Progenitor cell of endocrine pancreas (in vitro differentiated cells): ENCODE measurements at regions not wholly inside any gene's neighbourhood (a gene's known extent, or its start where the extent isn't known, plus 50 kb on each side); places are given as distances from the start of the nearest gene placed in this dataset.

Source experiments
- DNase-seq: peaks from one replicate; pipeline ENCODE4 v3.0.0; 2021; ENCODE audit warnings: low spot score; ENCODE audit not compliant: unreplicated experiment
- H3K27ac Mint-ChIP-seq: 2 replicates; pipeline ENCODE4 v1.8.0; 2021; ENCODE audit warnings: mild to moderate bottlenecking, moderate library complexity, mixed read lengths
- H3K27me3 Mint-ChIP-seq: 2 replicates; pipeline ENCODE4 v1.8.0; 2021; ENCODE audit warnings: mixed read lengths
- H3K36me3 Mint-ChIP-seq: 2 replicates; pipeline ENCODE4 v1.8.0; 2022; ENCODE audit warnings: mixed read lengths; ENCODE audit not compliant: insufficient read depth
- H3K4me1 Mint-ChIP-seq: 2 replicates; pipeline ENCODE4 v1.8.0; 2021; ENCODE audit warnings: low read depth, mixed read lengths
- H3K4me3 Mint-ChIP-seq: 2 replicates; pipeline ENCODE4 v1.8.0; 2021; ENCODE audit warnings: low read depth, mild to moderate bottlenecking, moderate library complexity, mixed read lengths
- H3K9me3 Mint-ChIP-seq: 2 replicates; pipeline ENCODE4 v1.8.0; 2021; ENCODE audit warnings: low read depth, mixed read lengths
- TF ChIP-seq, protein P1 (sequence below): fragments of 200-600 bp; sonication (generic); IDR thresholded peaks from one replicate; pipeline ENCODE4 v1.5.0; 2021; ENCODE audit warnings: antibody characterized with exemption, mild to moderate bottlenecking; ENCODE audit not compliant: unreplicated experiment

GRCh38 chr2:41395692-41396091 is 652.1 kb upstream of the PKDCC start:
- Mint-ChIP-seq H3K4me1 (no peaks in the 10 kb centered on the region), H3K9me3 (peaks cover 4% of the 10 kb centered on the region), H3K27me3 (no peaks in the 10 kb centered on the region), H3K4me3 (no peak overlapping the region), H3K27ac (no peak overlapping the region), H3K36me3 (no peaks in the 10 kb centered on the region)
- DNase-seq: no peak
- TF ChIP-seq, protein P1, sequence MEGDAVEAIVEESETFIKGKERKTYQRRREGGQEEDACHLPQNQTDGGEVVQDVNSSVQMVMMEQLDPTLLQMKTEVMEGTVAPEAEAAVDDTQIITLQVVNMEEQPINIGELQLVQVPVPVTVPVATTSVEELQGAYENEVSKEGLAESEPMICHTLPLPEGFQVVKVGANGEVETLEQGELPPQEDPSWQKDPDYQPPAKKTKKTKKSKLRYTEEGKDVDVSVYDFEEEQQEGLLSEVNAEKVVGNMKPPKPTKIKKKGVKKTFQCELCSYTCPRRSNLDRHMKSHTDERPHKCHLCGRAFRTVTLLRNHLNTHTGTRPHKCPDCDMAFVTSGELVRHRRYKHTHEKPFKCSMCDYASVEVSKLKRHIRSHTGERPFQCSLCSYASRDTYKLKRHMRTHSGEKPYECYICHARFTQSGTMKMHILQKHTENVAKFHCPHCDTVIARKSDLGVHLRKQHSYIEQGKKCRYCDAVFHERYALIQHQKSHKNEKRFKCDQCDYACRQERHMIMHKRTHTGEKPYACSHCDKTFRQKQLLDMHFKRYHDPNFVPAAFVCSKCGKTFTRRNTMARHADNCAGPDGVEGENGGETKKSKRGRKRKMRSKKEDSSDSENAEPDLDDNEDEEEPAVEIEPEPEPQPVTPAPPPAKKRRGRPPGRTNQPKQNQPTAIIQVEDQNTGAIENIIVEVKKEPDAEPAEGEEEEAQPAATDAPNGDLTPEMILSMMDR: no peak

DNA sequence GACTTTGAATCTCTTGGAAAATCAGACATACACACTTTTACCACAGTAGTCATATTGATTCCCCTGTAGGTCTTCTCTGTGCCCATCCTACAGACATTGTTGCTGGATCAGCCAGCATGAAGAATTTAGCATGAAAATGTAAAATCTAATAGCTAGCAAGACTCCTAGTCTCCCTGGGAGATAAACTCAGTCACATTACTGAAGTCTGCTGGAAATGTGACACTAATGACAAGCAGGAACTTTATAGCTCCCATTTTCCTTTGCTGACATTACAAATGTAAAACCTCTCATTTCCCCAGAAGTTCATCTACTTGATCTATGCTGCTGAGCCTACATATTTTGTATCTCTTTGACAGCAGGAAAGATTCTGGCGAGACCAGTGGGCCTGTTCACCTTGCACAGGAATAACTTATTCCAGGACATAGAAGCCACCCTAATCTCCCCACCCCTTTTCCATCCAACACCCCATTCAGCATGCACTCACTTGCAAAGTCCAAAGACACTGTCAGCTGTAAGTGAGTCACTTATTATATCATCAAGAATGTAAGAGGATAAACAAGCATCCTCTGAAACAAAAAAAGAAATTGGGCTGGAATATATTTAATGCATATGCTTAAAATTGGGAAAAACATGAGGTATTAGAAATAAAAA is 648.3 kb upstream of the PKDCC start:
- H3K36me3 Mint-ChIP-seq: no peaks in the 10 kb centered on the region
- no peaks in the 10 kb centered on the region for H3K4me1 Mint-ChIP-seq
- DNase-seq: no peak
- TF ChIP-seq, protein P1: no peak
- peaks cover 4% of the 10 kb centered on the region for H3K9me3 Mint-ChIP-seq
- no peak overlapping the region for H3K27ac Mint-ChIP-seq
- H3K4me3 Mint-ChIP-seq: no peak overlapping the region
- H3K27me3 Mint-ChIP-seq: no peaks in the 10 kb centered on the region

GRCh38 chr2:41400088-41400665 is 647.6 kb upstream of the PKDCC start:
- TF ChIP-seq, protein P1: peak; percentile 51
- Mint-ChIP-seq H3K9me3 (peaks cover 4% of the 10 kb centered on the region), H3K4me1 (no peaks in the 10 kb centered on the region), H3K36me3 (no peaks in the 10 kb centered on the region), H3K27ac (no peak overlapping the region), H3K4me3 (no peak overlapping the region), H3K27me3 (no peaks in the 10 kb centered on the region)
- DNase-seq: no peak

- TF ChIP-seq, protein P1: no peak
- Mint-ChIP-seq H3K36me3 (no peaks in the 10 kb centered on the region), H3K27me3 (no peaks in the 10 kb centered on the region), H3K27ac (no peak overlapping the region), H3K4me3 (no peak overlapping the region), H3K4me1 (no peaks in the 10 kb centered on the region), H3K9me3 (no peaks in the 10 kb centered on the region)
- DNase-seq: no peak
Observed at GRCh38 chr2:41405441-41405840, 642.4 kb upstream of the PKDCC start.

DNA sequence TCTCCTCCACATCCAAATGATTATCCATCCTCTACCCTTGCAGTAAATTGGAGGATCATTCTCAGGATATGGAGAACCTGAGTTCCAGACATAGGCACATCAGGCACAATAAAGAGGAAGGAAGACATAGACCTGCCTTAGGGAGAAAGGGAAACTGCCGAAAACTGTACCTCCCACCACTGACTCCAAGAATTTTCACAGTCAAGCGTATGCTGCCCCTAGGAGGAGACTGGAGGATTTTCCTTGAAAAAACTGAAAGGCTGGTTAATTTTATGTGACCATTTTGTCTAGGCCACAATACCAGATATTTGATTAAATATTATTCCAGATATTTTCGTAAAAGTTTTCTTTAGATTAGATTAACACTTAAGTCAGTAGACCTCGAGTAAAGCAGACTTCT is 638.5 kb upstream of the PKDCC start:
- Mint-ChIP-seq H3K4me1 (no peaks in the 10 kb centered on the region), H3K27me3 (no peaks in the 10 kb centered on the region), H3K27ac (no peak overlapping the region), H3K4me3 (no peak overlapping the region), H3K9me3 (peaks cover 8% of the 10 kb centered on the region), H3K36me3 (no peaks in the 10 kb centered on the region)
- TF ChIP-seq, protein P1: no peak
- no peak for DNase-seq
